AG10803 (cell line): ENCODE measurements at regions not wholly inside any gene's neighbourhood (a gene's known extent, or its start where the extent isn't known, plus 50 kb on each side); places are given as distances from the start of the nearest gene placed in this dataset.

Experiments
- DNase-seq: peaks from one replicate; pipeline ENCODE4 v3.0.0; 2010; ENCODE audit warnings: low read depth
- H3K4me3 ChIP-seq: 2 replicates; pipeline ENCODE4 v1.5.1; 2011; ENCODE audit warnings: mild to moderate bottlenecking, low read length, control low read depth
- CTCF ChIP-seq: conservative IDR thresholded peaks from 2 replicates; pipeline ENCODE4 v1.5.1; 2011; ENCODE audit warnings: mild to moderate bottlenecking, low read length, control low read depth, inconsistent platforms

GRCh38 chr1:60386249-60386648 is 312.7 kb upstream of the C1orf87 start:
- no peak for DNase-seq

GRCh38 chr1:60376196-60376595 is 302.6 kb upstream of the C1orf87 start:
- TF ChIP-seq CTCF = no peak
- no peak overlapping the region for H3K4me3 ChIP-seq
- no peak for DNase-seq

More at GRCh38 chr1:60386249-60386648, 312.7 kb upstream of the C1orf87 start:
- TF ChIP-seq CTCF = no peak
- no peak overlapping the region for H3K4me3 ChIP-seq

GRCh38 chr1:60374537-60374936 is 301.0 kb upstream of the C1orf87 start:
- no peak overlapping the region for H3K4me3 ChIP-seq
- TF ChIP-seq CTCF = no peak
- DNase-seq = no peak

- H3K4me3 ChIP-seq = no peak overlapping the region
- no peak for TF ChIP-seq CTCF
- no peak for DNase-seq
Measured at GRCh38 chr1:60367532-60367931, 294.0 kb upstream of the C1orf87 start.

GRCh38 chr1:60359431-60359830 is 285.9 kb upstream of the C1orf87 start:
- H3K4me3 ChIP-seq = no peak overlapping the region
- no peak for TF ChIP-seq CTCF
- no peak for DNase-seq

- no peak overlapping the region for H3K4me3 ChIP-seq
- TF ChIP-seq CTCF = no peak
- no peak for DNase-seq
Measured at GRCh38 chr1:60350531-60350930, 277.0 kb upstream of the C1orf87 start.

- H3K4me3 ChIP-seq = no peak overlapping the region
- no peak for TF ChIP-seq CTCF
- no peak for DNase-seq
Measured at GRCh38 chr1:60348884-60349283, 275.3 kb upstream of the C1orf87 start.
